Posterior cingulate gyrus (tissue), 11 donors: ENCODE measurements at regions not wholly inside any gene's neighbourhood (a gene's known extent, or its start where the extent isn't known, plus 50 kb on each side); places are given as distances from the start of the nearest gene placed in this dataset.
A peak's percentile ranks its signal among the peaks of the same experiment; 100 is the strongest.

Experiments
- DNase-seq, 10 donors: peaks; one replicate each; pipeline versions ENCODE4 v3.0.0 to v3.0.0-alpha.2; 2020 to 2021; ENCODE audit warnings: mixed read lengths in 3 of 10
- intact Hi-C: fragments of 100-400 bp; cut with DNase I; formaldehyde crosslinking; loops from one replicate; pipeline ENCODE4 v1.15.1; 2023

GRCh38 chr13:78997902-78998629, 339.1 kb upstream of the OBI1 start:
- intact Hi-C loops: no loop called here
- DNase-seq: no peak

- DNase-seq: no peak
- intact Hi-C loops: no loop called here
These were observed 334.8 kb upstream of the OBI1 start for GRCh38 chr13:78993792-78994191.

- intact Hi-C loops: no loop called here
- DNase-seq: no peak
These were observed 323.0 kb upstream of the OBI1 start for GRCh38 chr13:78981913-78982312.

GRCh38 chr13:78979349-78979748, 320.4 kb upstream of the OBI1 start:
- intact Hi-C loops: loop anchor here (5.0 kb wide), 2 partner anchors 737 to 842 kb away; no protein-coding TSS in a partner anchor

GRCh38 chr13:78978381-78978998, 319.5 kb upstream of the OBI1 start:
- intact Hi-C loops: loop anchor here (5.0 kb wide), 2 partner anchors 736 to 841 kb away; no protein-coding TSS in a partner anchor
- peak in 3 of 10 donors; percentile 9 to 30 (median 19) for DNase-seq

More at GRCh38 chr13:78979349-78979748, 320.4 kb upstream of the OBI1 start:
- DNase-seq: no peak

GRCh38 chr13:78977311-78977710, 318.4 kb upstream of the OBI1 start:
- no peak for DNase-seq
- intact Hi-C loops: loop anchor here (5.0 kb wide), 2 partner anchors 735 to 840 kb away; no protein-coding TSS in a partner anchor

GRCh38 chr13:78976696-78977095, 317.7 kb upstream of the OBI1 start:
- intact Hi-C loops: loop anchor here (5.0 kb wide), 2 partner anchors 734 to 839 kb away; no protein-coding TSS in a partner anchor
- no peak for DNase-seq

GRCh38 chr13:78972561-78972960, 313.6 kb upstream of the OBI1 start:
- intact Hi-C loops: no loop called here
- no peak for DNase-seq

- DNase-seq: no peak
- intact Hi-C loops: no loop called here
These were observed 312.5 kb upstream of the OBI1 start for GRCh38 chr13:78971355-78972025.

- intact Hi-C loops: no loop called here
These were observed 301.9 kb upstream of the OBI1 start for GRCh38 chr13:78960881-78961280.

GRCh38 chr13:78958006-78958405, 299.1 kb upstream of the OBI1 start:
- peak in 1 of 10 donors; percentile 77 for DNase-seq

More at GRCh38 chr13:78960881-78961280, 301.9 kb upstream of the OBI1 start:
- DNase-seq: no peak

GRCh38 chr13:78940455-78941130, 281.6 kb upstream of the OBI1 start:
- DNase-seq: no peak
- intact Hi-C loops: no loop called here

More at GRCh38 chr13:78958006-78958405, 299.1 kb upstream of the OBI1 start:
- intact Hi-C loops: no loop called here

- DNase-seq: peak in 1 of 10 donors; percentile 80
- intact Hi-C loops: no loop called here
These were observed 275.4 kb upstream of the OBI1 start for GRCh38 chr13:78934336-78934735.

GRCh38 chr13:78915015-78915414, 256.1 kb upstream of the OBI1 start:
- intact Hi-C loops: no loop called here
- no peak for DNase-seq

- no peak for DNase-seq
- intact Hi-C loops: no loop called here
These were observed 254.7 kb upstream of the OBI1 start for GRCh38 chr13:78913656-78914055.

- intact Hi-C loops: no loop called here
- no peak for DNase-seq
These were observed 251.2 kb upstream of the OBI1 start for GRCh38 chr13:78910147-78910546.

GRCh38 chr13:78909276-78909675, 250.3 kb upstream of the OBI1 start:
- intact Hi-C loops: no loop called here
- DNase-seq: no peak

GRCh38 chr13:78907006-78907405, 248.1 kb upstream of the OBI1 start:
- intact Hi-C loops: no loop called here
- DNase-seq: no peak

- DNase-seq: no peak
- intact Hi-C loops: no loop called here
These were observed 238.2 kb upstream of the OBI1 start for GRCh38 chr13:78897200-78897599.

- DNase-seq: no peak
- intact Hi-C loops: no loop called here
These were observed 225.6 kb upstream of the OBI1 start for GRCh38 chr13:78884571-78884970.

GRCh38 chr13:78881751-78882150, 222.8 kb upstream of the OBI1 start:
- no peak for DNase-seq

More at GRCh38 chr13:78881751-78882150, 222.8 kb upstream of the OBI1 start:
- intact Hi-C loops: no loop called here
